HG02938 (cell line): ENCODE measurements at regions not wholly inside any gene's neighbourhood (a gene's known extent, or its start where the extent isn't known, plus 50 kb on each side); places are given as distances from the start of the nearest gene placed in this dataset.

ENCODE experiments used
- ATAC-seq: cut with Tn5 transposase; IDR thresholded peaks from one replicate; pipeline ENCODE4 v1.9.1; 2021; ENCODE audit warnings: mild to moderate bottlenecking, moderate library complexity; ENCODE audit not compliant: unreplicated experiment

DNA sequence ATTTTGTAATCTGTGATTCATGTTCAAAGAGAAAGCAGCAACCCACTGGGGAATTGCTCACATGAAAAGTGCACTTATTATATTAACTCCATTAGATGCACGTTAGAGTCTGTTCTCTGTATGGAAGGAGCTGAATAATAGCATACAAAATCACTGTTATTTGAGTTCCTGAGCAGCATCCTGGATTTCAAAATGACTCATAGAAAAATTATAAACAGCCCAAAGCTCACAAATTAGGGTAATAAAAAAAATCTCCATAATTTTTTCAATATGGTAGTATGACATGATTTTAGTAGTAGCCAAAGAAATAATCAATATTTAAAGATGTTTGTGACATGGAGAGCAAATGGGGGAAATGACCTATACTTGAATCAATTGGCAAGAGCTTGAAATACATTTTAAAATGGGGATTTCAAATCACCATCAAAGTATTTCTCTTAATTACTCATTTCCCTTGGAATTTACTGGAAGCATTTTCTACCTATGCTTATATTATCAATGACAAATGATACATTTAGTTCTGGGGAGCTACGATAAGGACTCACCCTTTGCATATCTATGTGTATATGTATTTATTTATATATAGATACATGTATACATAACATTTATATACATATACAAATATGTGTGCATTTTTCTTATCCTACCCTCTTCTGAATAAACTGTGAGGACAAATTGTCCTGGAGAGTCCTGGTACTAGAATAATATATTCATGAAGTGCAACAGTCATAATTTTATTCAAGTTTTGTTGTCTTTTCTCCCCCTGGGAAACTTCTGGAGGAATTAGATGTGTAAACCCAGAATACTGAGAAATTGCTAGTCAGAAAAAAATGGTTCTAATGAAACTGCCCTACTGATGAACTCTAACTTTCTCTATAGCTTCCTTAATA lies 116.3 kb downstream of the RPL22L1 start:
- ATAC-seq: no peak

DNA sequence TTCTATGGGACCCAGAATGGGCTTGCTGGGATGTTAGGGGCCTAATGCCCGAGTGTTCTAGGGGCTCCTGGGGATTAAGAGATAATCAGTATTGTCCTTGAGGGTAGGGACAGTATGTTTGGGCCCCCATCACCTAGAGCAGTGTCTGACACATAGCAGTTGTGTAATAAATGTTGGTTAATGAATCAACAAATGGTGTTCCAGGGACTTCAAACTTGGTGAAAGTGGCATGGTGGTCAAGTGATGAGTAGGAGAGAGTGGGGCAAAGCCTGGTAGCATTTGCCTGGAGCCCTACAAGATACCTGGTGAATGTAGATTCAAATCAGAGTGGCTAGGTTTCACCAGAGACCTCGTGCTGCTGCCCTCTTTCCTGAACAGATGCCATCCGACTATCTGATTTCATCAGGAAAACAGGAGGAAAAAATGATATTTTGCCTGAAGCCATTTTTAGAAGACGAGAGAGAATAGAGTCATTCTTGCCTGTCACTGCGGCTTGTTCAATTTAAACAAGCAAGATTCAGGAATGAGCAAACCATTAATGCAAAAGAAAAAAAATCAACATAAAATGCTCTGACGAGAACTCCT lies 117.3 kb downstream of the RPL22L1 start:
- ATAC-seq: no peak

DNA sequence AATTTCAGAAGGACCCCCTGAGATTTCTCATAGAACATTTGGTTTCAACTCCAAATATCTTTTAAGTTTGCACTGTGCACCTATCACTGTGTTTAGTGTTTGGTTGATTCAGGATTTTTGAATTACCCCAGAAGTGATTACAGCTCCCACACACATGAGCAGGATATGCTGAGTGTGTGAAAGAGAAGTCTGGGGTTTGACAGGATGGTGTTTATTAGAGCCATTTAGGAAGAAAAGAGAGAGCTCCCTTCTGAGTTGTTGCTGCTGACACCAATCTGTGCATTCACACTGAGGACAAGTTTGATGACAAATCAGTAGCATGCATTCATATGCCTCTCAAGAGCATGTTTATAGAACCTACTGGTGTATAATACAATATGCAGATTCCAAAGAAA lies 118.1 kb downstream of the RPL22L1 start:
- ATAC-seq: no peak

GRCh38 chr3:170751083-170751898 lies 118.7 kb downstream of the RPL22L1 start:
- no peak for ATAC-seq

GRCh38 chr3:170750478-170750830 lies 119.5 kb downstream of the RPL22L1 start:
- no peak for ATAC-seq

DNA sequence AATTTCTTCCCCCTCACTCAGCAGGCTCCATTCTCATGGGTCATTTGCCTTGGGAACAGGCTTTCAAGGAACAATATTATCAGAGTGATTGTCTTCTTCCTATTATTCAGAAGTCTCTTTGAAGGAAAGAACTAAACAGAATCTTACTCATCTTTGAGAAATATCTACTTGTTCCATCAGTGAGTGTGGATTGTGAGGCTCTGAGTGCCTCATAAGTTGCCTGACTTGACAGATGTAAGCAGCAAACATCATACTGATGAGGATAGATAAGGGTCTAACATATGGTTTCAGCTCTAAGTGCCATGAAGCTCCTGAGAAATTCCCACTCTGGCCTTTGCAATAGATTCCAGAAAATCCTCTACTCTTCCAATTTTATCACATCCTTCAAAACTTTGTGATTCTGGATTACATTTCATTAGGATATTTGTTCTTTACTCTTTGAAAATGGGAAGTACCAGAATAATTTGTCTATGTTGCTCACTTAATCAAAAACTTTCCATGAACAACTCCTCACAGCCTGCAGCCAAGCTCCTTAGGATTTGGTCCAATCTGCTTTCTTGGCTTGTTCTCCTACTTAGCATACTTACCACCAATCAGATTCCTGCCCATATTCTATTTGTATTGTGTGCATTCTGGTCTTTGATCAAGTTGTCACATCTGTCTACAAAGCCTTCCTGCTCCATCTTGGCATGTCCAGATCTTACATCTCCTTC lies 120.1 kb downstream of the RPL22L1 start:
- ATAC-seq: no peak

- ATAC-seq: no peak
Observed at GRCh38 chr3:170749185-170749584, 120.8 kb downstream of the RPL22L1 start.

DNA sequence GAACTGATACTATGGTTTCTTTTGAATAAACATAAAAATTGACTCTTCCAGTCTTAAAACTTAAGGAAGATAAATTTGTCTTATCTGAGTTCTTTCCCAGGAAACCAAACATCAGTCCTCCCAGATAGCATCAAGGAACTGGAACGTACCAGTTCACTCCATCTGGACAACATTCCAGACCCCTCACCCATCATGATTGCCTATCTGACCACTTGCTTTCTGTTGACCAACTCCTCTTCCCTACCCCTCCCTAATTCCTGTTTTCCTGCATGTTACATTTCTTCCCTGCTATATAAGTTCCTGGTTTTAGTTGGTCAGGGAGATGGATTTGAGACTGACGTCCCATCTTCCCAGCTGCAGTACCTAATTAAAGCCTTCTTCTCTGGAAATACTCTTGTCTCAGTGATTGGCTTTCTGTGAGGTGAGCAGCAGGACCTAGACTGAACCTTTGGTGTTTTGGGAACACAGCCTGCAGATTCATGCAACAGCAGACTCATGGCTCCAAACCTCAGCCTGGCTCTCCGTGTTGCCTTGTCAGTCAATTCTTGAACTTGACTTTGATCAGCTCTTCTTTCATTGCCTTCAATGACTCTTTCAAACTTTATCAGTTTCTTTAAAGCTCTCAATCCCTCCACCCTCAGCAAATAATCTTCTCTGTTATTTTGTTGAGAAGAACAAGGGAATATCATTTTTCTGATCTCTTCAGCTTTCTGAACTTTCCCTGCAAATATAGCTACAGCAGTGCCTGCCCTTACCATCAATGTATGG lies 123.6 kb downstream of the RPL22L1 start:
- ATAC-seq: no peak

GRCh38 chr3:170745211-170745718 lies 124.7 kb downstream of the RPL22L1 start:
- no peak for ATAC-seq

DNA sequence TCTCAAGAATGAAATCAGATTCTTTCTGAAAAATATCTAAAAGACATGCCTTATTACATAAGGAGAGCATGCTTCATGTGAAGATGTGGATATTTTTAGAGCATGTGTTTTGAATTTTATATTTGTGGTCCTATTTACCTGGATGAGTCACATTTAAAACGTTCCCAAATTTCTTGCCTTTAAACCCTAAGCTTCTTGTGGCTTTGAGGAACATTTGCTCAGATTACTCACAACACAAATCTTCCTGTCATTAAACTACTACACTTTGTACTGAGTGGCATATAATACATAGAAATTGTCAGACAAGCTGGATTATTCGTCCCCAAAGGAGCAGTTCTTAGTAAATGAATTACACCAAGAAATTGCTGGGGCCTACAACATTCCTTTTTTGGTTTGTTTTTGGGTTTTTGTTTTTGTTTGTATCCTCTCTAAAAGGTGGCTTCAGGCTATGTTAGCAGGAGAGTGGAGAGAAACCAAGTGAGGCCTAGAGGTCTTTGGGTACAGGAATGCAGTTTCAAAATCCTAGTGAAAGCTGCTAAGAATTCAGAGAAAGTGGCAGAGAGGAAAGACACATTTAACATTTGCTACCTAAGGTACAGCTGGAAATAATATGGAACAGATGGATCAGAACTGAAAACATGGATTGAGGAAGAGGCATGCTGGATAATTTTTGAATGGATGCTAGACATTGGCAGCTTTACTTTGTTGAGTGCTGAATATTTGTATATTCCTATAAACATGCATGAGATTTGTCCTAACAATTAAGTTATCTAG lies 128.1 kb downstream of the RPL22L1 start:
- no peak for ATAC-seq

DNA sequence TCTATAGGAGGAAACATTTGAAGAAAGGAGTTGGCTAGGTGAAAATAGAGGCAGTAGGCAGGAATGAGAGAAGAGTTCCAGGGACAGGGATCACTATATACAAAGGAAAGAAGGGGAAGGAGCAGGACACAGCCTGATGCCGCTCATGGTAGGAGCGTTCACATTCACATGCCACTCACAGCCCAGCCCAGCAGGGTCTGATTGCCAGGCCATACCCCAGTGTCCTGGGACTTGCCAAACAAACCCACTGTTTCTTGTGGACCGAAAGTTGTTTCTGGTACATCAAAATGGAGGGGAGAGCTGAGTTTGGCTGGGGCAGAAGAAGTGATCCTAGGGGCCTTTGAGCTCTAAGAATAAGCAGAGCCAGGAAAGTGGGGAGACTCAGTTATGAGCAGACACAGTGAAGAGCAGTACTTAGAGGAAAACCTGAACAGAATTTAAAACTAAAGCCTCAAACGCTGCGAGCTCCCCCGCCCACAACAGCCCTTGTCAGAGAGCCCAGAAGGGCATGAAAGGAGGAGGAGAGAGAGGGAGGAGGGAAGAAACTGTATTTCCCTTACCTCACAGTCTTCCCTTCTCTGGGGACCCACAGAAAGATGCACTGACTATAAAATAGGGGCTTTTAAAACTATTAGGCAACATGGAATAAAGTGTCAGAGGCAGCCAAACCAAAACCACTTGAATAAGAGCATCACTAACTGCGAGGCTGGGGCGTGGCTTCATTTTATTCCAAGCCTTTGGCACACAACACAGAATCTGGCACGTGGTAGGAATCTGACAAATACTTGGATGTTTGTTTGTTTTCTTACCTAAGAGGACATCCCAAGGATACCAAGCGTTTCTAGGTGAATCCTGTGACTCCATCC lies 129.0 kb downstream of the RPL22L1 start:
- ATAC-seq: no peak

- ATAC-seq: no peak
Observed at GRCh38 chr3:170740285-170740684, 129.7 kb downstream of the RPL22L1 start.

- ATAC-seq: no peak
Observed at GRCh38 chr3:170739410-170739809, 130.6 kb downstream of the RPL22L1 start.

DNA sequence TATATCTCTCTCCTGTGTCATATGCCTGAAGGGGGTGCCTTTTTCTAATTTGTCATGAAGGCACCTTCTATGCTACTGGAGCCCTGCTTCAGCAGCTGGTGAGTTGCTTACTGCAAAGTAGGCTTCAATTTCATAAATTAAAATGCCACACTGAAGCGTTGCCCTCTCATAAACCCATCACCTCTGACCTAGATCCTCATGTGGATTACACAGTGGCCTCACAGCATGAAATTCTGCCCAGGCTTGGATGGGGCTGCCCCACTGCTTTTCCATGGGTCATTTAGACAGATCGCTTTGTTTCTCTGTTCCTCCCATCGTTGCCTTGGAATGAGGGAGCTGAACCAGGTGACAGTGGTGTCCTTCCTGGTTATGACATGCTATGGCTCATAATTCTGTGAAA lies 131.2 kb downstream of the RPL22L1 start:
- ATAC-seq: no peak

DNA sequence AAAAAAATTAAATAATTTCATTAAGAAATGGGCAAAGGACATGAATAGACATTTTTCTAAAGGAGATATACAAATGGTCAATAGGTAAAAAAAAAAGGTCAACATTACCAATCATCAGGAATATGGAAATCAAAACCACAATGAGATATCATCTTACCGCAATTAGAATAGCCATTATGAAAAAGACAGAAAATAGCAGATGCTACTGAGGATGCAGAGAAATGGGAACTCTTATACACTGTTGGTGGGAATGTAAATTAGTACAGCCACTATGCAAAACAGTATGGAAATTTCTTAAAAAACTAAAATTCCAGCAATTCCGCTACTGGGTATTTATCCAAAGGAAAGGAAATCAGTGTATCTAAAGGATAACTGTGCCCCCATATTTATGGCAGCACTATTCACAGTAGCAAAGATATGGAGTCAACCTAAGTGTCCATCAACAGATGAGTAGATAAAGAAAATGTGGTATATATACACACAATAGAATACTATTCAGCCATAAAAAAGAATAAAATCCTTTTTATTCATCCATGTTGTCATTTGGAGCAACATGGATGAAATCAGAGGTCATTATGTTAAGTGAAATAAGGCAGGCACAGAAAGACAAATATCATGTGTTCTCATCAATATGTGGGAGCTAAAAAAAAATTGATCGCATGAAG lies 132.4 kb downstream of the RPL22L1 start:
- ATAC-seq: no peak

DNA sequence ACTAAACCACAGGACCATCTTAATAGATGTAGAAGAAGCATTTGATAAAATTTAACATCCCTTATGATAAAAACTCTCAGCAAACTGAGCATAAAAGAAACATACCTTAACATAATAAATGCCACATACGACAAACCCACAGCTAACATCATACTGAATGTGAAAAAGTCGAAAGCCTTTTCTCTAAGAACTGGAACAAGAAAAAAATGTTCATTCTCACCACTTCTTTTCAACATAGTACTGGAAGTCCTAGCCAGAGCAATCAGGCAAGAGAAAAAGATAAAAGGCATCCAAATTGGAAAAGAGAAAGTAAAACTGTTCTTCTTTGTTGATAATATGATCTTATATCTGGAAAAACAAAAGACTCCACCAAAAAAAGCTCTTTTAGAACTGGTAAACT lies 134.2 kb downstream of the RPL22L1 start:
- no peak for ATAC-seq

- ATAC-seq: no peak
Observed at GRCh38 chr3:170734735-170735065, 135.3 kb downstream of the RPL22L1 start.
